Dermis blood vessel endothelial cell (primary cell): ENCODE measurements at regions not wholly inside any gene's neighbourhood (a gene's known extent, or its start where the extent isn't known, plus 50 kb on each side); places are given as distances from the start of the nearest gene placed in this dataset.

ENCODE experiments used
- DNase-seq: peaks from one replicate; pipeline ENCODE4 v3.0.0; 2010

GRCh38 chr18:40094441-40094840 lies 1860.6 kb upstream of the PIK3C3 start:
- no peak for DNase-seq

- no peak for DNase-seq
These were observed 1866.9 kb upstream of the PIK3C3 start for GRCh38 chr18:40088130-40088529.

- no peak for DNase-seq
These were observed 1875.2 kb upstream of the PIK3C3 start for GRCh38 chr18:40079786-40080185.

- DNase-seq = no peak
These were observed 1879.4 kb upstream of the PIK3C3 start for GRCh38 chr18:40075616-40076015.

GRCh38 chr18:40072761-40073160 lies 1882.3 kb upstream of the PIK3C3 start:
- no peak for DNase-seq

GRCh38 chr18:40066368-40066767 lies 1888.7 kb upstream of the PIK3C3 start:
- no peak for DNase-seq

GRCh38 chr18:40063488-40063887 lies 1891.5 kb upstream of the PIK3C3 start:
- no peak for DNase-seq

- no peak for DNase-seq
These were observed 1893.9 kb upstream of the PIK3C3 start for GRCh38 chr18:40061086-40061485.

- no peak for DNase-seq
These were observed 1894.5 kb upstream of the PIK3C3 start for GRCh38 chr18:40060562-40060961.

- no peak for DNase-seq
These were observed 1896.0 kb upstream of the PIK3C3 start for GRCh38 chr18:40058811-40059570.

- no peak for DNase-seq
These were observed 1898.8 kb upstream of the PIK3C3 start for GRCh38 chr18:40056079-40056692.

- DNase-seq = no peak
These were observed 1899.8 kb upstream of the PIK3C3 start for GRCh38 chr18:40055262-40055661.

- DNase-seq = no peak
These were observed 1905.3 kb upstream of the PIK3C3 start for GRCh38 chr18:40049716-40050115.

- DNase-seq = no peak
These were observed 1906.0 kb upstream of the PIK3C3 start for GRCh38 chr18:40048886-40049650.

GRCh38 chr18:40048253-40048652 lies 1906.8 kb upstream of the PIK3C3 start:
- no peak for DNase-seq

GRCh38 chr18:40046596-40046995 lies 1908.4 kb upstream of the PIK3C3 start:
- DNase-seq = no peak

GRCh38 chr18:40041951-40042350 lies 1913.1 kb upstream of the PIK3C3 start:
- DNase-seq = no peak

GRCh38 chr18:40040574-40040973 lies 1914.5 kb upstream of the PIK3C3 start:
- DNase-seq = no peak

GRCh38 chr18:40037356-40037755 lies 1917.7 kb upstream of the PIK3C3 start:
- no peak for DNase-seq

GRCh38 chr18:40036861-40037260 lies 1918.2 kb upstream of the PIK3C3 start:
- no peak for DNase-seq

GRCh38 chr18:40035966-40036365 lies 1919.1 kb upstream of the PIK3C3 start:
- DNase-seq = no peak

GRCh38 chr18:40032076-40032475 lies 1923.0 kb upstream of the PIK3C3 start:
- DNase-seq = no peak

GRCh38 chr18:40031435-40031834 lies 1923.6 kb upstream of the PIK3C3 start:
- no peak for DNase-seq
